GM13976 (cell line): ENCODE measurements at regions not wholly inside any gene's neighbourhood (a gene's known extent, or its start where the extent isn't known, plus 50 kb on each side); places are given as distances from the start of the nearest gene placed in this dataset.

Experiments
- DNase-seq: peaks from one replicate; pipeline ENCODE4 v3.0.0; 2012; ENCODE audit warnings: low spot score
- in situ Hi-C: fragments of 300-500 bp; cut with MboI; formaldehyde crosslinking; loops from one replicate; pipeline ENCODE4 v1.12.0; 2022; ENCODE audit warnings: low sequenced_read_pairs, mixed read lengths, inconsistent platforms; ENCODE audit not compliant: unreplicated experiment
- TF ChIP-seq, protein P1 (sequence below): IDR thresholded peaks from 2 replicates; pipeline ENCODE4 v1.5.1; 2012; ENCODE audit warnings: borderline replicate concordance, mild to moderate bottlenecking; ENCODE audit not compliant: insufficient read depth; ENCODE audit errors: extremely low read depth, missing control alignments, control extremely low read depth

DNA sequence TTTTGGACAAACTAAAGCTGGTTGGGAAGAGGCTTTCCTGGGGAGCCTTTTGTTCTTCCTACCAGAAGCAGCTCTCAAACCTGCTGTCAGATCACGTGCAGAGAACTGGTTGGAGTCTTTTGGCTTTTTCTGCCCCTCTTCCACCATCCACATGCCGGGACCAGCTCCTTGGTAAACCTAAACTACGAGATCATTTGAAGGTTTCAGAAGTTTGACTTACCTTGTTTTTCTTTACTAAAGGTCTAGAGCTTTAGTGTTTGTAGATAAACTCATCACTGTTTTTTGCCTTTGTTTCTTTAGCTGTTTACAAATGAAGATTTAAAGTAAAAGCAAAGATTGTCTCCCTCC is 113.4 kb downstream of the HLX start:
- in situ Hi-C loops = no loop called here
- TF ChIP-seq, protein P1, sequence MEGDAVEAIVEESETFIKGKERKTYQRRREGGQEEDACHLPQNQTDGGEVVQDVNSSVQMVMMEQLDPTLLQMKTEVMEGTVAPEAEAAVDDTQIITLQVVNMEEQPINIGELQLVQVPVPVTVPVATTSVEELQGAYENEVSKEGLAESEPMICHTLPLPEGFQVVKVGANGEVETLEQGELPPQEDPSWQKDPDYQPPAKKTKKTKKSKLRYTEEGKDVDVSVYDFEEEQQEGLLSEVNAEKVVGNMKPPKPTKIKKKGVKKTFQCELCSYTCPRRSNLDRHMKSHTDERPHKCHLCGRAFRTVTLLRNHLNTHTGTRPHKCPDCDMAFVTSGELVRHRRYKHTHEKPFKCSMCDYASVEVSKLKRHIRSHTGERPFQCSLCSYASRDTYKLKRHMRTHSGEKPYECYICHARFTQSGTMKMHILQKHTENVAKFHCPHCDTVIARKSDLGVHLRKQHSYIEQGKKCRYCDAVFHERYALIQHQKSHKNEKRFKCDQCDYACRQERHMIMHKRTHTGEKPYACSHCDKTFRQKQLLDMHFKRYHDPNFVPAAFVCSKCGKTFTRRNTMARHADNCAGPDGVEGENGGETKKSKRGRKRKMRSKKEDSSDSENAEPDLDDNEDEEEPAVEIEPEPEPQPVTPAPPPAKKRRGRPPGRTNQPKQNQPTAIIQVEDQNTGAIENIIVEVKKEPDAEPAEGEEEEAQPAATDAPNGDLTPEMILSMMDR = no peak

GRCh38 chr1:220994671-220995070 is 115.4 kb downstream of the HLX start:
- in situ Hi-C loops = no loop called here
- TF ChIP-seq, protein P1 = no peak
- DNase-seq = no peak

More for the DNA sequence above, 113.4 kb downstream of the HLX start:
- no peak for DNase-seq

DNA sequence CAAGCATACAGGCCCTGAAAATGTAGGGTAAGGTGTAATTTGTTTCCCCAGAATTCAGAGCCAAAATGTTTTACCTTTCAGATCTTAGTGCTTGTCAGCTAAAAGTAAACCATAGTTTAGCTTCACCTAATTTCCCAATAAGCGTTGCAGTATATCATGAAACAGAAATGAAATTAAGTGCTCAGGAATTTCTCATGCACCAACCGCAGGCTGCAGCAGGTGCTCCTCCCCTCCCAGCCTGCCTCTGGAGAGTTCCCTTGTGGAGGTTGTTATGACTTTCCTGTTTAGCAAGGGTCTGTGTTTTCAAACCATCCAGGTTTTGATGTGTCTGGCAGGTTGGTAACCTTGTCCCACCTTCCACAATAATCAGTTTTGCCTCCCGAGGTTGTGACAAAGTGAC is 118.5 kb downstream of the HLX start:
- no peak for DNase-seq
- TF ChIP-seq, protein P1 = no peak
- in situ Hi-C loops = no loop called here

GRCh38 chr1:220999872-221000863 is 120.9 kb downstream of the HLX start:
- no peak for DNase-seq
- TF ChIP-seq, protein P1 = no peak
- in situ Hi-C loops = no loop called here

GRCh38 chr1:221001167-221001566 is 121.9 kb downstream of the HLX start:
- TF ChIP-seq, protein P1 = no peak
- in situ Hi-C loops = no loop called here
- DNase-seq = no peak

- TF ChIP-seq, protein P1 = no peak
- DNase-seq = no peak
- in situ Hi-C loops = no loop called here
These were observed 123.4 kb downstream of the HLX start for GRCh38 chr1:221002601-221003000.
